GM19452 (cell line): ENCODE measurements at regions not wholly inside any gene's neighbourhood (a gene's known extent, or its start where the extent isn't known, plus 50 kb on each side); places are given as distances from the start of the nearest gene placed in this dataset.
"Not testable (repeated sequence)": the region's sequence is repeated elsewhere in the genome, so short reads cannot be mapped to it uniquely, and the experiment has no call there.

Experiments used
- ATAC-seq: cut with Tn5 transposase; IDR thresholded peaks from one replicate; pipeline ENCODE4 v1.9.1; 2021; ENCODE audit not compliant: unreplicated experiment

- peak; percentile 55 for ATAC-seq
Measured at GRCh38 chr9:42430674-42431615, 247.5 kb downstream of the SPATA31A6 start.

DNA sequence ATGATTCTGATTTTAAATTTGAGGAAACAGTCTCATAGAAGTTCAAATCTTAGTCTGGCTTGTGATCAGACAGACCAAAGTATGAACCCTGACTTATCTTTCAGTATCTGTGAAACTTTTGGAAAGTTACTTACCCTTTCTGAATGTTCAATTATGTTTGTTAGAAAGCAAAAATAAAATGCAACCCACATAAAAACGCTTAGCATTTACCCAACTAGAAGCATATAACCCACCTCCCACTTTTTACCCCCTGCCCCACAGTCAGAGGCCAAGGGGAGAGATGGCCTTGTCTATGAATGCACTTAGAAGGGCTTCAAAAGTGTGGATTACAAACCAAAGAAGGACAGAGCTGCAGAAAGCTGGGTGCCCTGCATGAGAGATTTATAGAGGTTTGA is 248.2 kb downstream of the SPATA31A6 start:
- not testable (repeated sequence) for ATAC-seq

GRCh38 chr9:42434844-42435714 is 251.6 kb downstream of the SPATA31A6 start:
- ATAC-seq, result not testable (repeated sequence)

DNA sequence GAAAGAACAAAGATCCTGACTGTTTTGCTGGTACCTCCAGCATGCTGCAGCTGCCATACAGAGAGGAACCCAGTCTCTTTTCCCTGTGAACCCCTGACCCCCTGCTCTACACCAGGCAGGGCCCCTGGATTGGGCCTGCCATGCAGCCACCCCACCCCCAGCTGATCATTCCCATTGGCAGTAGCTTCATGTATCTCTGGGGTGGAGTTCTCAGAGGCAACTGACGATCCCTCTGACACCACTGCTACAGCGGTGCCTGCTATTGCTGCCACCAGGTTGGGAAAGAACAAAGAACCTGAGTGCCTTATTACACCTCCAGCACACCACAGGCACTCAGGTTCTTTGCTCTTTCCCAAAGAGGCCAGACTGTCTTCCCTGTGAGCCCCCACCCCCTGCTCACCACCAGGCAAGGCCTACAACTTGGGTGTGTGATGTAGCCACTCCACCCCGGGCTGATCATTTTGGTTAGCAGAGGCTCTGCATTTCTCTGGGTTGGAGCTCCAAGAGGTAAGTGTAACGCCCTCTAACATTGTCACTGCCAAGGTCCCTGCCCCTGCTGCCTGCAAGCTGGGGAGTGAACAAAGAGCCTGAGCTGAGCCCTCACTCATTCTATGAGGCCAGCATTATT is 252.4 kb downstream of the SPATA31A6 start:
- ATAC-seq, result not testable (repeated sequence)

GRCh38 chr9:42437057-42437759 is 253.7 kb downstream of the SPATA31A6 start:
- peak; percentile 61 for ATAC-seq

DNA sequence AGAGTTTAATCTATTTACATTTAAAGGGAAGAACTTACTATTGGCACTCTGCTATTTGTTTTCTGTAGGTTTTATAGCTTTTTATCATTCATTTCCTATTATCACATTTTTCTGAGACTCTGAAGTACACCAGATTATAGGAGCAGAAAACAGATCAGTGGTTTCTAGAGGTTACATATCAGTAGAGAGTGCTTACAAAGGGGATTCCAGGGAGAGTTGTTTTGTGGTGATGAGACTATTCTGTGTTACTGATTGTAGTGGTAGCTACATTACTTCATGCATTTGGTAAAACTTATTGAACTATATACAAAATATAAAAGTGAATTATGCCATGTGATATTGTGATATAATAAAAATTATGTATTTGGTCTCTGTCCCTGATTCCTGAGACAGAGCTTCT is 259.2 kb downstream of the SPATA31A6 start:
- not testable (repeated sequence) for ATAC-seq

- peak; percentile 72 for ATAC-seq
Measured at GRCh38 chr9:42443414-42443813, 260.0 kb downstream of the SPATA31A6 start.

GRCh38 chr9:42461436-42461835 is 278.0 kb downstream of the SPATA31A6 start:
- not testable (repeated sequence) for ATAC-seq

DNA sequence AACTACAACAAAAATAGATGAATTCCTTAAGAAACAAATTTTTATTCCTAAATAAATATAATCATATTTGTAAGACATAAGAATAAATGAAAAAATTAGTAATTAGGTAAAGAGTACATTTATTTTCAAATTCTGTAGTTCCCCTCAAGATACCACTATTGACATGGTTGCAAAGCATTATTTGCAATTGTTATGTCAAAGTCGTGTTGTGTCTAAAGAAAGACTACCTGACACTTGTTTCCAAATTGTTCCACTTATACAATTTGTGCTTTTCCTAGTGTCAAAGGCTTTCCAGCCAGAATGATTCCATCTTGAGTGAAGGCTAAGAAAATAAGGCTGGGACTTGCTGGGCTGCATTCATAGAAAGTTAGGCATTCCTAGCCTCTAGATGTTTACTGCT is 278.4 kb downstream of the SPATA31A6 start:
- ATAC-seq, result not testable (repeated sequence)

DNA sequence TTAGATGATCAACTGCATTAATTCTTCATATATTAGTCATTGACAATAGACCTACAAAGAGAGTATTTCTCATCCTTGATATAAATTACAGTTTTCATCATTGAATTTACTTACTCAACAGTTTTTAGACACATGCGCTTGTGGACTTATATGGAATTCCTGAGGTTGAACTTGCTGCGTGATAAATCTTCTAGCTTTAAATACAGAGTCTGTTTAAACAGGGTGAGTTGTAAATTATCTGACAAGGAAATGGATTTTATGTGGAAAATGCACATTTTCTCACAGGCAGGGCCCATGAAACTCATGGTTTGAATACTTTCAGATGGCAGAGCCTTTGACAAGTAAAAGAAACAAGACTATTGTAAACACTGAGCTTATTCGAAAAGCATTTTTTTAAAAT is 280.5 kb downstream of the SPATA31A6 start:
- not testable (repeated sequence) for ATAC-seq

- ATAC-seq, result not testable (repeated sequence)
Measured at GRCh38 chr9:42470577-42470976, 287.1 kb downstream of the SPATA31A6 start.

DNA sequence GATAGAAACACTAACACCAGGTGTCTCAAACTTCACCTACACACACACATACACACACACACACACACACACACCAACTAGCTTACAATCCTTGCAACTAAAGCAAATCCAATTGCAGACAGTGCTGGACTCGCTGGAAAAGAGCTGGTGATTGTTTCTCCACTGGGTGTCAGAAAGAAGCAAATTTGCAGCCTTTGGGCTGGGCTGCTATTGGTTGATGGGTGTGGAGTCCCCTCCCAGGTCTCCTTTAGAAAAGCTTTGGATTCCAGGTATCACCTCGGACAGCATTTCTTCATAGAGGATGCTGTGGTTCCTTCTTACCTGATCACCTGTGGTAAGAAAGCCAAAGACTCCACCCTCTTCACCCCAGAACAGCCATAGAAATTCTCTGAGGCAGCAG is 307.5 kb downstream of the SPATA31A6 start:
- not testable (repeated sequence) for ATAC-seq

GRCh38 chr9:42502620-42503264 is 319.3 kb downstream of the SPATA31A6 start:
- ATAC-seq, result not testable (repeated sequence)

- not testable (repeated sequence) for ATAC-seq
Measured at GRCh38 chr9:42508111-42508510, 324.7 kb downstream of the SPATA31A6 start.

- ATAC-seq, result not testable (repeated sequence)
Measured at GRCh38 chr9:42513535-42513934, 330.1 kb downstream of the SPATA31A6 start.

DNA sequence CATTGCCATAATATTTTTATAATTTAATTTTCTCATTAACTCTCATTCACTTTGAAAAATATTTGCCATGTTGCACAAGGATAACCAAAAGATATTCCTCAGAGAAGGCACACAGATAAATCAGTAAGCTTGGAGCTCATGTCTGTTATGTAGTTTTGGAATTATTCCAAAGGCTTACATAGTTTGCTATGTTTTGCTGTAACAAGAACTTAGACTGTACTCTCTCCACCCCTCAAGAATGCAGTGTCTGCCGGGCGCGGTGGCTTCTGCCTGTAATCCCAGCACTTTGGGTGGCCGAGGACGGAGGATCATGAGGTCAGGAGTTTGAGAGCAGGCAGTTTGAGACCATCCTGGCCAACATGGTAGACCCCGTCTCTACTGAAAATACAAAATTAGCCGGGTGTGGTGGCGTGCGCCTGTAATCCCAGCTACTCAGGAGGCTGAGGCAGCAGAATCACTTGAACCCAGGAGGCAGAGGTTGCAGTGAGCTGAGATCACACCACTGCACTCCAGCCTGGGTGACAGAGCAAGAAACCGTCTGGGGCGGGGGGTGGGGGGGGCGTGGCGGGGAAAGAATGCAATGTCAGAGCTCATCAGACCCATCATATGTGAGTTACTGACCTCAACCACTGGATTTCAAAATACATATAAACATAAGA is 351.0 kb downstream of the SPATA31A6 start:
- not testable (repeated sequence) for ATAC-seq

DNA sequence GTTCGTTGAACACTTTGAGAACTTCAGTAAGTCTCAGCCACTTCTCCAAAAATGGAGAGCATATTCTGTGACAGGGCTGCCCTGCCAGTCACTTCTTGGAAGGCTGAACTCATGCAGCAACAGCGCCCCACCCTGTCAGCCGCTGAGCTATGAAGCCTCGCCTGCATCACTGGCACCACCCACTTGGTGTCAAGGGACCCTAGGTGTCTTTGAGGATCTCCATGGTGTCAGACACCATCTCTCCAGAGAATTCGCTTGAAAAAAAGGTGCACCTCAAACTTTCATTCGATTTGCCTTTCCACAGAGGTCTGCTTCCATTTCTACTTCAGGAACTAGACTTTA is 351.5 kb downstream of the SPATA31A6 start:
- ATAC-seq, result not testable (repeated sequence)

GRCh38 chr9:42550789-42551357 is 367.4 kb downstream of the SPATA31A6 start:
- peak; percentile 82 for ATAC-seq

DNA sequence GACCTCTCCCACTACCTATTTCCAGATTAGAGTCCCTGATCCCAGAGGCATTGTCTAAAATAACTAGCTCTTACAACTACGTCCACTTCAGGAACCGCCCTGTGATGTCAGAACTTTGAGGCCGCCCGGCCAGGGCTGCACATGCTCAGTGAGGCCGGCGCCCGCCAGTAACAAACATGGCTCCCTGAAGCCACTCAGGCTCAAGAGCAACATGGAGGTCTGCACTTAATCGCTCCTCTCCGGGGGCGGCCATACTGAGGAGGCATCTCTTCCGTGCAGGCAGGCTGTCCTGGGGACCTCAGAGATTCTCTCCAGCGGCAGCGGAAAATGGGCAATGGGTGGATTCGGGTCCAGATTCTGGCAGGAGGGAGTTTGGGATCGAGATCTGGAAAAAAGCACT is 385.1 kb downstream of the SPATA31A6 start:
- ATAC-seq, result not testable (repeated sequence)
